Endometrium (tissue), 2 donors: ENCODE measurements at regions not wholly inside any gene's neighbourhood (a gene's known extent, or its start where the extent isn't known, plus 50 kb on each side); places are given as distances from the start of the nearest gene placed in this dataset.

ENCODE experiments used
- FAIRE-seq: peaks from 2 replicates; lab custom pipeline; 2012; peaks lifted over from hg19 to GRCh38; lab: Jason Lieb, UNC
- donor health status: control.
- donor health status: control.

DNA sequence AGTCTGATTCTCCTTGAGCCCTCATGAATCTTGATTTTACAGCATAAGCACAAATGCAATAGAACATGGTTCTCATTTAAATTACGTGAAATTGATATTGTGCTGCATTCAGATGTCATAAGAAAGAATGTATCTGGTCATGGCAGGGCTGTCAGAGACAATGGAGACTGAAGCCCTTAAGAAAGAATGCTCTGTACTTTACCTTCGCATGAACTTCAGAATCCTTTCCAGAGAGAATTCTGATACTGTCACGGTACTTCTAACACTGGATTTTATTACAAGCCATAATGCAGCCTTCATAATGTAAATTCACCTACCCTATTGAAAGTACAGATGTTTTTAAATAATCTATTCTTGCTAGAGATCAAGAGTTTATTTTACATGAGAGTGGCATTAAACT, 677.9 kb upstream of the ADGRL3 start:
- FAIRE-seq, result no peak

DNA sequence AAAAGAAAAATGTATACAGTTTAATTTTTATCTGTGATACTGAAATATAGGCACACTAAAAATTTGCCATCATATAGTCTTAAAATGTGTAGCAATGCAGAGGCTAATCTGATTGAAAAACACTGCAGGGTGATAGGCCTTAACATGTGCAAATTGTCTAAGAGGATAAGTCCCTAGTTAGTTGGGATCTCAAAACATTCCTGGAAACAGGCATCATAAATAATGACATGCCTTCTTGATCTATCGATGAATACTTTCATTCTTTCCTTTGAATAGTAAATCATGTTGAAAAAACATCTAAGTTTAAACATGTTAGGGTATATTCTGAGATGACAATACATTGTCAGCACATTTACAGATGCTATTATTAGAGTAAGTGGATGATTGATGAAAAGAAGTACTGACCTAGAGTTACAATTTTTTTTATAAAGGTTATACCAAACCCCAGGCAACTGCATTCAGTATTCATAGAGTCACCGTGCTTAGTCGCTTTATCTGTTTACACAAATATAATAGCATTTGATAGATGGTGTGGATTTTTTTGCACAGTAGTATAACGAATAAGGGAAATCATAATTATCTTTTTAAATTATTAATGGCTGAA, 668.2 kb upstream of the ADGRL3 start:
- no peak for FAIRE-seq

DNA sequence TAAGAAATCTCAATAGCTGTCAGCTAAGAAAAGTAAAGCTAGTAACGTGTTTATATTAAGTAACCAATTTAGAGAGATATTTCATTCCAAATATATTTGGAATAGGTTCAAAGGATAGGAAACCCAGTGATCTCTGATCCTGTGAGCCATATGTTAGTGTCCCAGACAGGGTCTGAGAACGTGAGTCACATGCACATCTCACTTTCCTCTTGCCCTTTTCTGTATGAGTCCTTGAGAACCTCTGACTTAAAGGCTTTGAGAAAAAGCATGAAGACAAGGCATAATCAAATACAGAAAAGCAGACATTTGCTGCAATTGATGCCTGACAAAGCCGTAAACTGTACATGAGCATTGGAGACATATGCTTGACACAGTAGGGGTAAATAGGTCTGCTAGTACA, 655.1 kb upstream of the ADGRL3 start:
- no peak for FAIRE-seq

DNA sequence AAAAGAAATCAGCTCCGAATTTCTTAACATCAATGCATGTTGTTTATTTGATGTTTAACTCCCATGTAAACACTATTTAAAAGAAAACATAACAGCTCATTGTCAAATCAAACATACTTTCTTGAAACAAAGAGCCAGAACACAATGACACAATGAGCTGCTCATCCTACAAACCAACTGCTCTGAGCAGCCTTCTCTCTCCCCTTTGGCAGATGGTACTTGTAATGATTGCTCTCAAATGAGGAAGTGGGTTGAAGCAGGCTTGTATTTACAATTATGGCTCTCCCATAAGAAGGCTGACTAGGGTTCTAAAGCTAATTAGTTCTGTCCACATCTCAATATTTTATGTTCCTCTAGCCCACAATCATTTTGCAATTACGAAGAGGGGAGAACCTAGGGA, 637.8 kb upstream of the ADGRL3 start:
- no peak for FAIRE-seq

DNA sequence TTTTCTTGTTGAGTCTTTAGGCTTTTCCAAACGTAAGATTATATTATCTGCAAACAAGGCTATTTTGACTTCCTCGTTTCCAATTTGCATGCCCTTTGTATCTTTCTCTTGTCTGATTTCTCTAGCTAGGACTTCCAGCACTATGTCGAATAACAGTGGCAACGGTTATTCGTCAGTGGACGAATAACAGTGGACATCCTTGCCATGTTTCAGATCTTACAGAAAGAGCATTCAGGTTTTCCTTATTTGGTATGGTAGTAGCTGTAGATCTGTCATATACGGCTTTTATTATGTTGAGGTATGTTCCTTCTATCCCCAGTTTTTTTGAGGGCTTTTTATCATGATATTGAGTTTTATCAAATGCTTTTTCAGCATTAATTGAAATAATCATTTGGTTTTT, 634.6 kb upstream of the ADGRL3 start:
- no peak for FAIRE-seq

DNA sequence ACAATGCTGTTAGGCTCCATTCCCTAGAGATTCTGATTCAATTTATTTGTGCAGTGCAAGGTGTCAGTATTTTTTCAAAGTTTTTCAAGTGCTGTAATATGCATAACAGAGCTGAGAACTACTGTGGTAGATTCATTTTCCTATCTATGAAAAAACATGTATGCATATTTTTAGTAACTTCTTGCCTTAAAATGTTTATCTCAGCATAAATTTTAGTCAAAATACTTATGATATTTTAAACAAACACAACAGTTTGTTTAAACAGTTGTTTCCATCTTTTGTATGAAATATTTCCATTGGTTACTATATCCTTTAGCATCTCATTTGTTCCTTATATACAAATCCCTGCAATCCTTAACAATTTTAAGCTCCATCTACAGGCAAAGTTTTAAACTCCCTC, 624.8 kb upstream of the ADGRL3 start:
- no peak for FAIRE-seq

DNA sequence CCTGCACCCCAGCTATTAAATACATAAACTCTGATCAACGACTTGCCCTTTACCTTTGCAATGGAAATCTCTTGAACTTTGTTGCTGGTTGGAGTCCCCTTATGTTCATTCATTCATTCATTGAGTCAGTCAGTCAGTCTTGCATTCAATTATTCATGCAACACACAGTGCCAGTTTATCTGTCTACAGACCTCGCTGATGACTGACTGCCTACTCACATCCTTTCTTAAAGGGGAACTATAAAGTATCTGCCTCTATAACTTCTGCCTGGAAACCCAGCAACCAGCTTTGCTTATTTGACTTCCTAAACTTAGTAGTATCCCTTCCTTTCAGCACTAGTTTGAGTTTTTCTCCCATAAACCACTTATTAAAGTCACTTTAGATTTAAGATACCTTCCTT, 620.8 kb upstream of the ADGRL3 start:
- no peak for FAIRE-seq

DNA sequence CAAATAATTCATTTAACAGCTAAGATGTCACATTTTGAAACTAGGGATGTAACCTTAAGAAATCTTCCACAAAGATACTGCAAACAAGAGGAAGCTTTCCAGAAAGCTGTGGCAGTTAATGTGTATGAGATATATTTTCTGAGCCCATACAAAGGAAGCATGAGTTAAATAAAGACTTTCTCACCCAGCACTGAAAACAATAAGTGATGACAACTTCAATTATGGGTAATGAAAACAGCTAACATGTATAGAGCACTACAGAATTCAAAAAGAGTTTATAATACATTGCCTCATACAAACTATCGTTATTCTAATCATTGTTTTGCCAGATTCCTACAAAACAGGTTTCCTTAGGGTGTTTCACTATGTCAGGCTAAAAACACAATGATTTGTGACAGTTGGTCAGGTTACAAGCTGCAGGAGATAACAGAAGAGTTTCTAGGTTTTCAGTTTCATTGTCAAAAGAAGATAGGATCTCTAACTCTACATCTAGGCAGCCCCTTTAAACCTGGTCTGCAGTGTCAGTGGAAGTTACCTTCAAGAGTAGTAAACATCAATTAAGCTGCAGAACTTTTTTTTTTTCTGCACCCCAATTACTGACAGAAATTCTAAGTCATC, 618.1 kb upstream of the ADGRL3 start:
- FAIRE-seq, result no peak

DNA sequence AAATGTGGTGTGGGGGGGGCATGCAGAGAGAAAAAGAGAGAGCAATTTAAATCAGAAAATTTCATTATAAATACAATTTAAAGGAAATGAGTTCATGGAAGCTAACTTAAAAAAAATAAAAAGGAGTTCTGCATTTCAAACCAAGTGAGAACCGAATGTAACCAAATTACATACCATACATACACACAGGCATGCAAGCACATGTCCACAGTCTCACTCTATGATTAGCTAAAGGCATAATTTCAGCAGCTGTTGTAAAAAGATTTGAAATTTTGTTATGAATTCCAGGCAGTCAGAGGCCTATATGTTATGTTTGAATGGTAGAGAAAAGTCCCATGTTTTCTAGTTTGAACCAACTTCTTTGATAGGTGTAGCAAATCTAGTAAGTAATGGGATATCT, 611.6 kb upstream of the ADGRL3 start:
- FAIRE-seq, result no peak

DNA sequence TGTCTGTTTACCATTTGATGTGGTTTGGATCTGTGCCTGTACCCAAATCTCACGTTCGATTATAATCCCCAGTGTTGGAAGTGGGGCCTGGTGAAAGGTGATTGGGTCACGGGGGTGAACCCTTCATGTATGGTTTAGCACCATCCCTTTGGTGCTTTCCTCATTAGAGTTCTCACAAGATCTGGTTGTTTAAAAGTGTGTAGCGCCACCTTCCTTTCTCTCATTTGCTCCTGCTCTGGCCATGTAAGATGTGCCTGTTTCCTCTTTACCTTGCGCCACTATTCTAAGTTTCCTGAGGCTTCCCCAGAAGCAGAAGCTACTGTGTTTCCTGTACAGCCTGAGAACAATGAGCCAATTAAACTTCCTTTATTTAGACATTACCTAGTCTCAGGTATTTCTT, 610.7 kb upstream of the ADGRL3 start:
- FAIRE-seq, result no peak

DNA sequence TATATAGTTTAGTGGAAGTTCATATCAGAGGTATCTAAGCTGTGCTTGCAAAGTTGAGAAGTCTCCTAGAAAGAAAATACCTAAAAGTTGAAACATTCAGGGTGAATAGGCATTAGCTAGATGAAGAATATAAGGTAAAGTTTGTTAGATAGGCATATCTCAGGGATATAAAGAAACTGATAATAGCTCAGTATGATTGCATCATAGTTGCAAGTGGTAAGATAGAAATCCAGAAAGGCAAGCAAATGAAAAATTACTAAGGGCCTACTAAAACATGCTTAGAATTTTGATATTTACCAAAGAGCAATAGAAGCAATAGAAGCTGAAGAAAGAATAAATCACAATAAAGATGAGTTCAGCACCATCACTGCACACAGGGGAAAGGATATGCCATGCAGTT, 610.0 kb upstream of the ADGRL3 start:
- FAIRE-seq, result no peak

DNA sequence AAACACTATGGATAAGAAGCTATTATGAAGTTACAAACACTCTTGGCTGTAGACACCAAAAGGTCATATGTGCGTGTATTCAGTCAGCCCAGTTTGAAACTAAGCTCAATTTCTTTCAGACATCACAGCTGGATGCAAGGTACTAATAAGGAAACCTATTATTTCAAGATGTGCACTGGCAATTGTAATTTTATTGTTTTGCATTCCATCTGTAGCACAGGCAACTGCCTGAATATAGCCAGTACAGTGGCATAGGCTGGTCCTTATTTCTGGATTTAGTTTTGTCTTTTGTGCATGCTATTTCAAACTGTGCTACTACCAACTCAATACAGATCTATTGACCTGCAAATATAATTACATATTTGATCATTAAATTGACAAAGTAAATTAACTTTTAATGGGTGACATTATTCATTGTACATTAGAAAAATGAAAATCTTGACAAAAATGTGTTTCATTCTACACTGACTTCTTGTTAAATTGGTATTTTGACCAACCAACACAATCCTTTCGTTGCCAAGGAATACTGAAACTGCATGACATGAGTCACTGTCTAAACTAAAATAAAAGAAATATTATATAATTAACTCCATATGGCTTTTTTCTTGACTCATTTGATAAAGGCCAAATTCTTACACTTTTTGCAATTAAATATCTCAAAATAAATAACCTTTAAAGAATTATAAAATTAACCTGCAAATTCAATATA, 594.3 kb upstream of the ADGRL3 start:
- no peak for FAIRE-seq

DNA sequence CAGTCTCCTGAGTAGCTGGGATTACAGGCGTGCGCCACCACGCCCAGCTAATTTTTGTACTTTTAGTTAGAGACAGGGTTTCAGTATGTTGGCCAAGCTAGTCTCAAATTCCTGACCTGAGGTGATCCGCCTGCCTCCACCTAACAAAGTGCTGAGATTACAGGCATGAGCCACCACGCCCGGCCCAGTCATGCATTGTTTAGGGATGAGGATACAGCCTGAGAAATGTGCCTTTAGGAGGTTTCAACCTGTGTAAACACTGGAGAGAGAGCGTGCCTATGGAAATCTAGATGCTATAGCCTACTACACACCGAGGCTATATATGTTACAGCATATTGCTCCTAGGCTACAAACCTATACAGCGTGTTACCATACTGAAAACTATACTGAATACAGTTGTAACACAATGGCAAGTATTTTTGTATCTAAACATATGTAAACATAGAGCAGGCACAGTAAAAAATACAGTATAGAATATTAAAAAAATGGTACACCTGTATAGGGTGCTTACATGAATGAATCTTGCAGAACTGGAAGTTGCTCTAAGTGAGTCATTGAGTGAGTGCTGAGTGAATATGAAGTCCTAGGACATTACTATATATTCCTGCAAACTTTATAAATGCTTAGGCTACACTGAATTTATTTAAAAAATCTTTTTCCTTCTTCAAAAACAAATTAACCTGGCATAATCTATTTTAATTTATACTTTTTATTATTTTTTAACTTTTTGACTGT, 588.2 kb upstream of the ADGRL3 start:
- FAIRE-seq, result no peak

DNA sequence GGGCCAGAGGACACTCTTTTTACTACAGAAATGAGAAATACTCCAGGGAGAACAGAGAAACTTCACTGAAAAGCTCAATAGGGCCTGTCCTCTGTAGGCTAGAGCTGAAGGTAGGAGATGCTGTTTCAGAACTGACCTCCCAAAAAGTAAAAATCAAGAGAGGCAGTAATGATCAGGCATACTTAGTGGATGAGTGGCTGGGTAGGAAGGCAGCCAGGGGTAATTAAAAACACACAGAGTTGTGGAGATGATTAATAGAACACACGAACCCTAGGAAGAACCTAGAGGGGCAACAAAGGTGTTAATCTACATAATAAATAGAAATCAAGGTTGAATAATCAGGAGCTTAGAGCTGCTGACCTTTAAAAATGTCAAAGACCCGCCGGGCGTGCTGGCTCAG, 582.4 kb upstream of the ADGRL3 start:
- FAIRE-seq, result no peak

DNA sequence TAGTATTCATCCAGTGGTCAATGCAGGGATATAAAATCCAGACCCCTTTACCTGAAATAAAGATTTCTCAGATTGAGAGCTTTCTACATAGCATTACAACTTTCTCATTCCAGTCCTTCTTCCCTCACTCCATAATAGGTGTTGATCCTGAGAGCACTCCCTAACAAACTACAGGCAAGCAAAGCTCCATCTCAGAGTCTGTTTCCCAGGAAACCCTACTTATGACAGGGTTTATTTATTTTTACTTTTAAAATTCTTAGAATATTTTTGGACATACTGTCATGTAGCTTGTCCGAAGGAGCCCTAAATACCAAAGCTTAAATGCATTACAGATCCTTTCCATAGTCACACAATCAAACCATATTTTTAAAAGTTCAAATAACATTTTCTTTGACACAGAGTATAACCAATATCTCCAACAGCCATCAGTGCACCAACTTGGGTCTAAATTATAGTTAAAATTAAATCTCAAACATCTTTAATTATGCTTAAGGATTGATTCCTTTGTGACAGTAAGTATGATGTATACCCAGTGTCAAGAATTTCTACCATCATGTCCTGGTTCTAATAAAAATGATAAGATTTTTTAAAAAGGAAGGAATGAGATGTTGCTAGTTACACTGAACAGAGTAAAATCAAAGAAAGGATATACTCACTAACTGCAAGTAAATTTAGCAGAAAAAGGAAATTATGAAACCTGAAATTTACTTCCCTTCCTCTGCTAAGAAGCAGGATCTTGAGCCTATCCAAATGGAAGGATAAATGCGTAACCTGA, 580.4 kb upstream of the ADGRL3 start:
- no peak for FAIRE-seq

DNA sequence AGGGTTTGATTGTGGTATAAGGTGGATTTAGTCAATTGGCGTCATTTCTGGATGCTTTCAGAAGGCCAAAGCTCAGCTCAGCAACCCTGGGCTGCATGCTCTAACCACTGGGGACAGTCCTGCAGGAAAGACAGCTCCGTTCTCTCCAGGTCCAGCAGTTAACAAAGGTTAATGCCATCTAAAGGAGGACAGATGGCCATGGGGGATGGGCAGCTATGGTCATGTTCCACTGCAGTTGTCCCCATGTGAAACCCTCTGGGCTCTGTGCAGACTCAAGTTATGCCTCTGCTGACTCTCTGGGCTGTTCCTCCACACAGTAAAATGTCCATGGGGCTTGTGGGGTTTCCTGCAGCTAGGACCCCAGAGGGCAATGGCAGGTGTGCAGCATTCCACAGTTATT, 562.1 kb upstream of the ADGRL3 start:
- no peak for FAIRE-seq

DNA sequence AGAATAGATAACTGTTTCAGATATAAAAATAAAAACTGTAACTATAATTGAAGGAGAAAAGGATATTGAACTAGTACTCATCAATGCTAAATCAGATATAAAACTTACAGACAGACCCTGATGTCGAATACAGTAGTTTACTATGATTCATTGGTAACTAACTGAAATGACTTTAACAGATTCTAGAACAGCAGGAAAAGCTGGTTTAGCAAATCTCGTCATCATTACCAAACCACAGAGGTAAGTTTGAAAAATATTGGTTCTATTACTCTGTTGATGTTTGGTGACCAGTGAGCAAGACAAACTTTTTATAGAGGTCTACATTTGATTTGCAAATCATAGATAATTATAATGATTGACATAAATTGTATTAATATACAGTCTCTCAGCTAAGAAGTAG, 551.4 kb upstream of the ADGRL3 start:
- no peak for FAIRE-seq

DNA sequence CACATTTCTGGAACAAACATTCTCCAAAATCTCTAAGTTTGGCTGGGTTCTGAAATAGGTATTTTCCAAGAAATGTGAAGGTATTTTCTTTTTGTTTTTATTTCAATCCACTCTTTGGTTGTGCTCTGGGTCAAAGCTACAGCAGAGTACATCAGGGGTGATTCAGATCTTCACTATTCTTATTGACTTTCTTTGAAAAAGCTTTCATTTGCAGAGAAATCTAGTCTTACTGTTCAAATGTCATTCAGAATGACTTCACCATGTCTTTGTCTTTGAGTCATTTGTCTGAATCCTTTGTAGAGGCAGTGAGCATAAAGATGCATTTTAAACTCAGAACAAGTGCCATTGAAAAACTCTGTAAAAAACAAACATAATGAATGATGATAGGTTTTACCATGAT, 547.2 kb upstream of the ADGRL3 start:
- no peak for FAIRE-seq

DNA sequence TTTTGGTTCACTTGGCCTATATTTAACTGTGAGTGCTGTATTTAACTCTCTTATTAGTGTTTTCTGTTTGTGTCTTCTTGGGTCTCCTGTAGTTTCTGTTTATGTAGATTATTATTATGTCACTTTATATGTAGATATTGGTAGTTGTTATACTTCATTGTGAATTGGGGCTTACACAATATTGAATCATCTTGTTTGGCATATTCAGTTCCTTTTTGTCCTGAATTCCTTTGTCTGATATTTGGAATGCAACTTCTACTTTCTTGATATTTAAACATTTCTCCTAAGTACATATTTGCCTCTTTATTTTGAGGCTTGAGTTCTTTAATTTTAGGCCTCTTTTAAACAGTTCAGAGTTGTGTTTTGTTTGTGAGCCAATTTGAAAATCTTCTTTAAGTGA, 544.8 kb upstream of the ADGRL3 start:
- no peak for FAIRE-seq

DNA sequence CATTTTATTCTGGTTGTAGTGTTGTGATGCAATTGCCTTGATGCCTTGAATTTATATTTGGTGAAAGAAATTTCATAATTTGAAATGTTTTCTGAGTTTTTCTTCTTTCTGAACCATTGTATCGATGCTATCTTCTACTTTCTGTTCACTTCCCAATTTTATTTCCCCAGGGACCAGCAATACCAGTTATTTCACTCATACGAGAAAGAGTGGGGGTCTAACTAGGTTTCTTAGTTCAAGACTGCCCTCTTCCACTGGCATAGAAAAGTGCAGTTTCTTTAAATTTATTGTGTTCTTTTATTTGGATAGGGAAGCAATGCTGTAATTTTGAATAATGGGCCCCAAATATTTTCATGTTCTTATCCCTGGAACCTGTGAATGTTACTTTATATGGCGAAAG, 544.0 kb upstream of the ADGRL3 start:
- no peak for FAIRE-seq

DNA sequence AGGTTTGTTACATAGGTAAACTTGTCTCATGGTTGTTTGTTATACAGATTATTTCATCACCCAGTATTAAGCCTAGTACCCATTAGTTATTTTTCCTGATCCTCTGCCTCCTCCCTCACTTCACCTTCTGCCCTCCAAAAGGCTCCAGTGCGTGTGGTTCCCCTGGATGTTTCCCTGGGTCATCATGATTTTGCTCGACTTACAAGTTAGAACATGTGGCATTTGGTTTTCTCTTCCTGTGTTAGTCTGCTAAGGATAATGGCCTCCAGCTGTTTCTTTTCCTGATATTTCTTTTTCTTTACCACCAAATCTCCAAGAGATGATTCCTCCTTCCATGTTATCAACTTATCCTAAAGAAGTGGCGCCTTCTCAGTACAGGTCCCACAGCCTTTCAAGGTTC, 543.1 kb upstream of the ADGRL3 start:
- FAIRE-seq, result no peak

DNA sequence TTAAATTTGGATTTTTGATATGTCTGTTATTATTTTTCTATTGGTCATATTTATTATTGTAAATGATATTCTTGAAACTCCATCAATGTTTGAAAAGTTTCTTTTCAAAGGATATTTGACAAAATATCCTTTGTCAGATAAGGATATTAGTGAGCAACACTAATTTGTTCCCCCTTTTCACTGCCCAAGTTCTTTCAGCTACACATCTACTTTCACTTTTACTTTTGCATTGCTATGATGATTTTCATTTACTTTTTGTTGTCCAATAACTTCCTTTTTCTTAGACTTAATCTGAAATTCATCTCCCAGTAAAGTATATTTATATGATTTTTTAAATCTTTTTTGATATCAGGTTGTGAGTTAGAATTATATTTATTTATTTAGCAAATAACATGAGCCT, 542.3 kb upstream of the ADGRL3 start:
- no peak for FAIRE-seq

DNA sequence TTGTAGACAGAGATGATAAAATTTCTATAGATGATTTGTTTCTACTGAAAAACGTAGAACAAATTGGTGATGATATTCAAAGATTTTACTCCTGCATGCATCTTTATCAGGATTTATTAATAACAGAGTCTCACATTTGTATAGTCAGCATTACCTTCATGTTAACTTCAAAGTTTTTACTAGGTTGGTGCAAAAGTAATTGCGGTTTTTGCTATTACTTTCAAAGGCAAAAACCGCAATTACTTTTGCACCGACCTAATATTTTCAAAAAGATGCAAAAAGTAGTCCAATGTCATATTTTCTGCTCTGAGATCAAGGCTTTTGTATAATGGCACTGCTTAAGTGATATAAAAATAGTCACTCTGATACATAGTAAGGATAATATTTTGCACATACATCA, 536.4 kb upstream of the ADGRL3 start:
- no peak for FAIRE-seq
